Stimulated activated CD4-positive, alpha-beta T cell treated with anti-CD3 and anti-CD28 coated beads, Interleukin-4, amount 100 ng/mL, for 48 hours (primary cell): ENCODE measurements at regions not wholly inside any gene's neighbourhood (a gene's known extent, or its start where the extent isn't known, plus 50 kb on each side); places are given as distances from the start of the nearest gene placed in this dataset.
"Not testable (repeated sequence)": the region's sequence is repeated elsewhere in the genome, so short reads cannot be mapped to it uniquely, and the experiment has no call there.

Experiments used
- DNase-seq, 2 donors: peaks; one replicate each; pipeline ENCODE4 v3.0.0-alpha.2; 2020; ENCODE audit warnings: low read depth in 2 of 2

- not testable (repeated sequence) for DNase-seq
Measured at GRCh38 chr21:10405331-10405730, 116.1 kb upstream of the TPTE start.

DNA sequence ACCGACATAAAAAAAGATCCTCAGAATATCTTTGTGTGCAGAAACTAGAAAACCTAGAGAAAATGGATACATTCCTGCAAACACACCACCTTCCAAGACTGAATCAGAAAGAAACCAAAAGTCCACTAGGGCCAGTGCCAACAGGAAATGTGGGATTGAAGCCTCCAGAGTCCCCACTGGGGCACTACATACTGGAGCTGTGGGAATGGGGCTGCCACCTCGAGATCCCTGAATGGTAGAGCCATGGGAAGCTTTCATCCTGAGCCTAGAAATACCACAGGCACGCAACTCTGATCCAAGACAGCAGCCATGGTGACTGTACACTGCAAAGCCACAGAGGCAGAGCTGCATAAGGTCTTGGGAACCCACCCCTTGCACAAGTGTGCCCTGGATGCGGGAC, 111.6 kb upstream of the TPTE start:
- not testable (repeated sequence) for DNase-seq

DNA sequence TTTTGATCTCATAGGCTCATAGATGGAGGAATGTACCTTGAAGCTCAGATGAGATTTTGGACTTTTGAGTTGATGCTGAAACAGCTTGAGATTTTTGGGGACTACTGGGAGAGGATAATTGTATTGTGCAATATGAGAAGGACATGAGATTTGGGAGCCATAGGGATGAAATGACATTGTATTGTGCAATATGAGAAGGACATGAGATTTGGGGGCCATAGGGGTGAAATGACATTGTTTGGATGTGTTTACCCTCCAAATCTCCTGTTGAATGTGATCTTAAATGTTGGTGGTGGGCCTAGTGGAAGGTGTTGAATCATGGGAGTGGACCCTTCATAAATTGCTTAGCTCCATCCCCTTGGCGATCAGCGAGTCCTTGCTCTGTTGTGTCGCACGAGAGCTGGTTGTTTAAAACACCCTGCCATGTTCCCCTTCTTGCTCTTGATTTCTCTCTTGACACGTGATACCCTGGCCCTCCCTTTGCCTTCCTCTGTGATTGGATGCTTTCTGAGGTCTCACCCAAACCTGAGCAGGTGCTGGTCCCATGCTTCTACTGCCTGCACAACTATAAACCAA, 110.9 kb upstream of the TPTE start:
- DNase-seq: not testable (repeated sequence)

DNA sequence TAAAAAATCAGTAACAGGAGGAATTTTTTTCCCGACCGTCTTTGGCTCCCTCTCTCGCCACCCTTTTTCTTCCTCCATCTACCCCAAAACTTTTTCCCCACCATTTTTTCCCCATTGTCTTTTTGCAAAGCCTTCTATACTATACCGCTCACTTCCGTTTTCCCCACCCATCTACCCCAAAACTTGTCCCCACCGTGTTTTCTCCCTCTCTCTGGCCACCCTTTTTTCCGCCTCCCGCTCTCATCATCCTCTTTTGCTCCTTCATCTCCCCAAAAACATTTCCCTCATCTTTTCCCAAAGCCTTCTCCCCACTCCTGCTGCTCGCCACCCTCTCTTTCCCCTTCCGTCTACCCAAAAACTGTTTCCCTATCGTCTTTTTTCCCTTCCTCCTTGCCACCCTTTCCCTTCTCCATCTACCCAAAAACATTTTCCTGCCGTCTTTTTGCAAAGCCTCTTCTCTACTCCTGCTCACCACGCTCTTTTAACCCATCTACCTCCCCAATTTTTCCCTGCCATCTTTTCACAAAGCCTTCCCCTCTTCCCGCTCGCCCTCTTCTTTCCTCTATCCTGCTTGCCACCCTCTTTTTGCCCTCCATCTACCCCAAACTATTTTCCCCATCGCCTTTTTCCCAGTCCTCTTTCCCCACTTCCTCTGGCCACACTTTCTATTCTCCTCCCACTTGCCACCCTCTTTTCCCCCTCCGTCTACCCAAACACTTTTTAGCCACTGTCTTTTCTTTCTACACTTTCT, 109.4 kb upstream of the TPTE start:
- not testable (repeated sequence) for DNase-seq

DNA sequence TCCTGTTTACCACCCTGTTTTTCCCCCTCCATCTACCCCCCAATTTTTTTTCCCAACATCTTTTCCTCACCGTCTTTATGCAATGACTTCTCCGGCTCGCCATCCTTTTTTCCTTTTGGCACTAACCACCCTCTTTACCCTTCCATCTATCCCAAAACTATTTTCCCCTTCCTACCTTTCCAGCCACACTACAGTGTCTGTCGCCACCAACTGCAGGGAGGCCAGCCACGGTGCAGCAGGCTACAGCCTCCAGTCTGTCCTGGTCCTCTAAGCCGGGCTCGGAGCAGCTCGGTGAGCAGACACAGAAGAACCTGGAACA, 108.5 kb upstream of the TPTE start:
- DNase-seq: not testable (repeated sequence)

GRCh38 chr21:10413247-10414120, 107.9 kb upstream of the TPTE start:
- not testable (repeated sequence) for DNase-seq

- DNase-seq: not testable (repeated sequence)
Measured at GRCh38 chr21:10414121-10414924, 107.1 kb upstream of the TPTE start.

DNA sequence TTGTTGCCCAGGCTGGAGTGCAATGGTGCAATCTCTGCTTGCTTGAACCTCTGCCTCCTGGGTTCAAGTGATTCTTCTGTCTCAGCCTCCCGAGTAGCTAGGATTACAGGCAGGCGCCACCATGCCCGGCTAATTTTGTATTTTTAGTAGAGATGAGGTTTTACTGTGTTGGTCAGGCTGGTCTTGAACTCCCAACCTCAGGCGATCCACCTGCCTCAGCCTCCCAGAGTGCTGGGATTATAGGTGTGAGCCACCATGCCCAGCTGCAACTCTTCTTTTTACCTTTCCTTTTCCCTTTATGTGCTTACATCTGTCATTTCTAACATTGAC, 106.5 kb upstream of the TPTE start:
- not testable (repeated sequence) for DNase-seq

- DNase-seq: not testable (repeated sequence)
Measured at GRCh38 chr21:10415456-10415855, 105.9 kb upstream of the TPTE start.

DNA sequence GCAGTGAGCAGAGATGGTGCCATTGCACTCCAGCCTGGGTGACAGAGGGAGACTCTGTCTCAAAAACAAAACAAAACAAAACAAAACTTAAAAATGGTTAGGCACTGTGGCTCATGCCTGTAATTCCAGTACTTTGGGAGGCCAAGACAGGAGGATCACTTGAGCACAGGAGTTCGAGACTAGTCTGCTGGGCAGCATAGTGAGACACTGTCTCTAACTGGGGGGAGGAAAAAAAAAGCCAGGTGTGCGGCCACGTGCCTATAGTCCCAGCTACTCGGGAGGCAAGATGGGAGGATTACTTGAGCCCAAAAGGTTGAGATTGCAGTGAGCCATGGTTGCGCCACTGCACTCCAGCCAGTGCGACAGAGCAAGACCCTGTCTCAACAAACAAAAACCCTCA, 105.5 kb upstream of the TPTE start:
- DNase-seq: not testable (repeated sequence)

GRCh38 chr21:10416691-10417447, 104.5 kb upstream of the TPTE start:
- DNase-seq: not testable (repeated sequence)

DNA sequence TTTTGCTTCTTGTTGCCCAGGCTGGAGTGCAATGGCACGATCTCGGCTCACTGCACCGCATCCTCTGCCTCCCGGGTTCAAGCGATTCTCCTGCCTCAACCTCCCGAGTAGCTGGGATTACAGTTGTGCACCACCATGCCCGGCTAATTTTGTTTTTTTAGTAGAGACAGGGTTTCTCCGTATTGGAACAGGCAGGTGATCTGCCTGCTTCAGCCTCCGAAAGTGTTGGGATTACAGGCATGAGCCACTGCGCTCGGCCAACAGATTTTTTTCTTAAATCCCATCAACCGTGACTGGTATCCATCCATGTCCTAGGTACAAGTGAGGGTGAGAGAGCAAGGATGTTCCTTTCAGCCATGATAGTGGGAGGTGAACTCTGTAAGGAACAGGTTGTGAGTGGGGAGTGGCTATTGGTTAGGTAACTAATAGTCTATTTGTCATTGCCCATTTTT, 103.8 kb upstream of the TPTE start:
- not testable (repeated sequence) for DNase-seq

GRCh38 chr21:10418250-10419048, 102.9 kb upstream of the TPTE start:
- DNase-seq: not testable (repeated sequence)

DNA sequence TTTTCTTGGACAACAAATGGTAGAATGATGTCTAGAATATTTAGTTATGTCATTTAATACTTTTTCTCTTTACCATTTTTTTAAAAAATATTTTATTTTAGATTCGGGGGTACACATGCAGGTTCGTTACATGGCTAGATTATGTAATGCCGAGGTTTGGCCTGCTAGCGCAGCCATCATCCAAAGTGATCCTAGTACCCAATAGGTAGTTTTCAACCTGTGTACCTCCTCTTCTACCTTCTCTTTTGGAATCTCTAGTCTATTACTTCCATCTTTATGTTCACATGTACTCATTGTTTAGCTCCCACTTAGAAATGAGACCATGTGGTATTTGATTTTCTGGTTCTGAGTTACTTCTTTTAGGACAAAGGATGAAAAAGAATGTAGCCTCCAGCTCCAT, 100.2 kb upstream of the TPTE start:
- not testable (repeated sequence) for DNase-seq

DNA sequence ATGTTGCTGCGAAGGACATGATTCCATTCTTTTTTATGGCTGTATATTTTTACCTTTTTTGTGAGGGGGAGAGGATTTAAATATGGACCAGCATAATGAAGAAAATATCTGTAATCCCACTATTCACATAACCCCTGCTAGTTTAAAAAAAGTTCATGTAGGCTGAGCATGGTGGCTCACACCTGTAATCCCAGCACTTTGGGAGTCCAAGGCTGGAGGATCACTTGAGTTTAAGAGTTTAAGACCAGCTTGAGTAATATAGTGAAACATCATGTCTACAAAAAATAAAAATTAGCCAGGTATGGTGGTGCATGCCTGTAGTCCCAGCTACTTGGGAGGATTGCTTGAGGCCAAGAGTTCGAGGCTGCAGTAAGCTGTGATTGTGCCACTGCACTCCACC, 99.8 kb upstream of the TPTE start:
- not testable (repeated sequence) for DNase-seq

DNA sequence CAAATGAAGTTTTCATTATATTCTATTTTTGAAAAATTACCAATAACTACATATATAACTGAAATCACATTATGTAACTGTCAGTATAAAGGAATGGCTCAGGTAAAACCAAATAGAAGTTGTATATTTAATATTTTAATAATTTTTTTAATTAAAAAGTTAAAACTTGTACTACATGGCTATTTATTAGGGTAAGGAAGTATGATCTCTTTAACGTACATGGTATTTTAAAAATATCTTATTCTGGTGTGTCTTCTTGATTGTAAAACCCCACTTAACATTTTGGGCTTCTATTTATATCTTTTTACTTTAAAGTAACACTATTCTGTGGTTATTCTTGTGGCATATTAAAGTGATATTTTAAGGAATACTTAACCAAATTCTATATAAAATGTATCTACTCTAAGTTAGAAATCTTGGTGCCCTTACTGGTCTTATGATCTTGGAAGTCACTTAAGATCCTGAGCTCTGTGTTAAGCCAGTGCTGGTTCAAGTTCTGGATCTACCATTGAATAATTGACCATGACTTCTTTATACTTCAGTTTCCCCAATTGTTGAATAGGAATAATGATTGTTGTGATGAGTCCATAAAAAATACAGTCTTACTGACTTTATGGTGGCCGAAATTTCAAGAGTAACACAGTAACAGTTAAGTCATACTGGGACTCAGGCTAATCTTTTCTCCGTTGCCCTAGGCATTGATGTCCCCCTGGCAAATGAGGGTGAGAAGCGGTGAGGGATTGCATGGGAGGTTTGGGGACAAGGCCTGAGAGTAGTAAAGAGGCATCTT, 97.1 kb upstream of the TPTE start:
- DNase-seq: not testable (repeated sequence)

- not testable (repeated sequence) for DNase-seq
Measured at GRCh38 chr21:10424887-10425145, 96.6 kb upstream of the TPTE start.

DNA sequence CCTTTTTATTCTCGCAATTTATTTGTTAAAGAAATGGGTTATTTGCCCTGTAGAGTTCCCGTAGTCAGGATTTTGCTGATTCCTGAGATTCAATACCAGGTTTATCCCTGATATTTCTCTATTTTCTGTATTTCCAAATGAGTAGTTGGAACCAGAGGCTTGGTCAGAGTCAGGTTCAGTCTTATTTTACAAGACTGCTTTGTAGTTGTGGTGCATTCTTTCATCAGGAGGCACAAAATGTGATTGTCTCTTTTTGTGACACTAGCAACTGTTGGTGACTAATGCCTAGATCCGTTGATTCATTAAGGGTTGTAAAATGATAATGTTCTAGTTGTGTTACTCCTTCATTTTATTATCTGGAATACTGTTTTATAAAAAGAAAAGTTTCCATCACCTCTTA, 95.5 kb upstream of the TPTE start:
- DNase-seq: no peak

DNA sequence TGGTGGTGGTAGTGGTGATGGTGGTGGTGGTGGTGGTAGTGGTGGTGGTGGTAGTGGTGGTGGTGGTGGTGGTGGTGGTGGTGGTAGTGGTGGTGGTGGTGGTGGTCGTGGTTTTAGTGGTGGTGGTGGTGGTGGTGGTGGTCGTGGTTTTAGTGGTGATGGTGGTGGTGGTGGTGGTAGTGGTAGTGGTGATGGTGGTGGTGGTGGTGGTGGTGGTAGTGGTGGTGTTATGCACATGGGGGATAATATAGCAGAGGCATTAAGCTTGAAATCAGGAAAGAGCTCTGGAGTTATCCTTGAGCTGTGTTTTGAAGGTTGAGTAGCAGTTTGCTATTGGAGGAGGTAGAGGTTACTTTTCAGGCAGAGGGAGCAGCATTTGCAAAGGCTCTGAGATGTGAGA, 94.6 kb upstream of the TPTE start:
- DNase-seq: not testable (repeated sequence)

DNA sequence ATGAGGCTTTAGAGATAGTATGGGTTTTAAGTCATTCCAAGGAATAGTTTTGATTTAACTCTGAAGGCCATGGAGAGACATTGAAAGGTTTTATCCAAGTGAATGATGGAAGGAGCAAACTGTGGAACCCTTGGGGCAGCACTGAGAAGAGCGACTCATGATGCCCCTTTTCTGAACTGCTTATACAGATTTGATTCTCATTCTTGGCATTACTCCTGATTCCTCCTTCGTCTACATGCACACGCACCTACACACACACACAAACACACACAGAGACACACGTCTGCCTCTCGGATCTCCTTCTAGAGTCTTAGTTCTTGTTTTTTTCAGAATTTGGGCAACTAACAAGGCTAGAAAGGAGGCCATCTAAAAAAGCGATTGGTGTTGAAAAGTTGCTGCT, 94.1 kb upstream of the TPTE start:
- DNase-seq: not testable (repeated sequence)
